NCI-H1105 (cell line): ENCODE measurements at regions not wholly inside any gene's neighbourhood (a gene's known extent, or its start where the extent isn't known, plus 50 kb on each side); places are given as distances from the start of the nearest gene placed in this dataset.
A peak's percentile ranks its signal among the peaks of the same experiment; 100 is the strongest.

ENCODE experiments used
- DNase-seq: peaks from one replicate; lab custom pipeline; 2025; lab: John Stamatoyannopoulos, UW

GRCh38 chr16:73354434-73354833 is 306.5 kb upstream of the ZFHX3 start:
- DNase-seq: no peak

- no peak for DNase-seq
Observed at GRCh38 chr16:73350707-73351452, 303.0 kb upstream of the ZFHX3 start.

- no peak for DNase-seq
Observed at GRCh38 chr16:73347500-73348375, 299.8 kb upstream of the ZFHX3 start.

- DNase-seq: peak; percentile 39
Observed at GRCh38 chr16:73339821-73340220, 291.9 kb upstream of the ZFHX3 start.

DNA sequence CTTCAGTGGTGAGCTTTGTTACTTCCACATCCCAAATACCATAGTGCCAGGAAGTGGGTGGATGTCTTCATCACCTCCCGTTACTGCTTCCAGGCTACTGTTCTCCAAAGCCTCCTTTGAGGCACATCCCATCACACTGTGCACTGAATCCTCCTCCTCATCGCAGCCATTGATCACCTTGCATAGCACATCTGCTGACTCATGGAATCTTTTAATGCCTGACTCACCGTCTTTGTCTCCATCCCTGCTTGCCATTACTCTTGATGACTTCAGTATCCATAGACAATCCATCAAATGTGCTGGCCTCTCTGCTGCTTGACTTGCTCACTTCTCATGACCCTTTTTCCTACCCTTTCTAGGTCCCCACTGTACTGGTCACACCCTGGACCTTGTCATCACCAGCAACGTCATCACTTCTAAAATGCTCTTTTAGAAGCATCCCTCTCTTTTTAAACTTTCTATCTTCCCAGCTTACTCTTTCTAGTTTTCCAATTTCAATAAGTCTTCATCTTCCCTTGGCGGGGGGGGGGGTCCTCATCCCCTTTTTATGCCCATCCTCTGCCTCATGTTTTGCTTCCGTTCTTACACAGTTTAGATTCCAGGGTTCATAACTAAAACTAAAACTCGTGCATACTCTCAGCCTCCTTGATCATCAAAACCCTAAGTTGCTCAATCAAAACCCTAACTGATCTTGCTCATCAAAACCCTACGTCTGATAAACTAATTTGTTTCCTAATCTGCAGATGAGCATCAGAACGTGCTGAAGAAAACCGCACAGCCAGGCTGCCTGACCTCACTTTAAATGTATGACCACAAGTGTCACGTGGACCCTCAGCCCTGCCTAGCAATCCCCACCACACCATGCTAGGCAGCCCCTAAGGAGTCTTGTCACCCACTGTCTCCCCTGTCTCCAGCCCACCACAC is 289.7 kb upstream of the ZFHX3 start:
- no peak for DNase-seq

- peak; percentile 29 for DNase-seq
Observed at GRCh38 chr16:73329358-73330286, 281.7 kb upstream of the ZFHX3 start.

- DNase-seq: no peak
Observed at GRCh38 chr16:73326770-73327470, 279.0 kb upstream of the ZFHX3 start.

GRCh38 chr16:73326221-73326620 is 278.3 kb upstream of the ZFHX3 start:
- DNase-seq: no peak

- DNase-seq: no peak
Observed at GRCh38 chr16:73323880-73324279, 276.0 kb upstream of the ZFHX3 start.

GRCh38 chr16:73322856-73323255 is 274.9 kb upstream of the ZFHX3 start:
- DNase-seq: peak; percentile 2

DNA sequence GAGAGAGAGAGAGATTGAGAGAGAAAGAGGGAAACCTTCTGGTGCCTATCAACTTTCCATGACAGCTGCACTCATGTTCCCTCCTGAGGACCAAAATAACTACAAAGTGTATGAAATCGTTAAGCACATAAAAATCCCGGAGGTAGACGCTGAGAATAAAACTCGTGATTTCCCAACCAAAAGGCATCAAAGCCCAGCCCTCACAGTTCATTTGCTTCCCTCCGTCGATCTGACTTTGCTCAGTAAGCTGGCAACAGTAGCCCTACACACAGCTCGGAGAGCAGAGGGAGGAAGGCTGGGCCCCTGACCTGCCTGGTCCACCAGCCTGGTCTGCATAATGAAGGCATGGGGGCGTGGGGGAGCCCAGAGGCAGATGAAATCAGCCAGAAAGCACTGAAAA is 273.9 kb upstream of the ZFHX3 start:
- no peak for DNase-seq

DNA sequence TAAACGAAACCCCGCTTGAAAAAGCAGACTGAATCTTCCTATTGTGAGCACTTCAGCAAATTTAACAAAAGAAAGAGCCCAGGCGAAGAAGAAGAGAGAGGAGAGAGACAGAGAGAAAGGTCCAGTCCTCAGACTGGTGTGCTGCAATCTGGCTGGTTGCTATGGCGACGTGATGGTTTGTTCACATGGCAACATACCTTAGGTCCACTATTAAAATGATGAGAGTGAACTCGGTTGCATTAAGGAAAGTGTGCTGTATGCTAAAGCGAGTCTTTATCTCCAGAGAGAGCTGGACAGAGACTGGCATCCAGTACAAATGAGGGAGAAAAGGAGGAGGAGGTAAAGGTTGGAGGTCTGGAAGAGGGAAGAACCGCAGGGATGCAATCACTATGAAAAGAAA is 271.8 kb upstream of the ZFHX3 start:
- DNase-seq: no peak

GRCh38 chr16:73319261-73319660 is 271.3 kb upstream of the ZFHX3 start:
- DNase-seq: no peak

- DNase-seq: no peak
Observed at GRCh38 chr16:73317321-73317857, 269.5 kb upstream of the ZFHX3 start.

DNA sequence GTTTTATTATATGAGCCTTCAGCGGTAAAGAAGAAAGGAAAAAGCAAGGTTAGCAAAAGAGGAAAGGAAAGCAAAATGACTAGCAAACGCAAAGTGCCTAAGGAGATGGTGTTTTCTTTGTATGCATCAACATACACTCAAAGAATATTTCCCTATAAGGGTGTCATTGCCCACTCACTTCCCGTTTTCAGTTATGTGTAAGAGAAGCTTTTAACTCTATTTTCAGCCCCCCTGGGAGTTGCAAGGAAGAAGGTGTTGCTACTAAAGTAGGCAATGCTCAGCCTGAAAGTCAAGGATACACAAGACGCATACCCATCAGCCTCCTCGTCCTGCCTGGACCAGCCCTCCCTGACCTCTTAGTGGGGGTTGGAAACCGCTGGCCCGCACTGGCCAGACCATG is 267.7 kb upstream of the ZFHX3 start:
- DNase-seq: no peak

- DNase-seq: no peak
Observed at GRCh38 chr16:73313950-73314349, 266.0 kb upstream of the ZFHX3 start.

DNA sequence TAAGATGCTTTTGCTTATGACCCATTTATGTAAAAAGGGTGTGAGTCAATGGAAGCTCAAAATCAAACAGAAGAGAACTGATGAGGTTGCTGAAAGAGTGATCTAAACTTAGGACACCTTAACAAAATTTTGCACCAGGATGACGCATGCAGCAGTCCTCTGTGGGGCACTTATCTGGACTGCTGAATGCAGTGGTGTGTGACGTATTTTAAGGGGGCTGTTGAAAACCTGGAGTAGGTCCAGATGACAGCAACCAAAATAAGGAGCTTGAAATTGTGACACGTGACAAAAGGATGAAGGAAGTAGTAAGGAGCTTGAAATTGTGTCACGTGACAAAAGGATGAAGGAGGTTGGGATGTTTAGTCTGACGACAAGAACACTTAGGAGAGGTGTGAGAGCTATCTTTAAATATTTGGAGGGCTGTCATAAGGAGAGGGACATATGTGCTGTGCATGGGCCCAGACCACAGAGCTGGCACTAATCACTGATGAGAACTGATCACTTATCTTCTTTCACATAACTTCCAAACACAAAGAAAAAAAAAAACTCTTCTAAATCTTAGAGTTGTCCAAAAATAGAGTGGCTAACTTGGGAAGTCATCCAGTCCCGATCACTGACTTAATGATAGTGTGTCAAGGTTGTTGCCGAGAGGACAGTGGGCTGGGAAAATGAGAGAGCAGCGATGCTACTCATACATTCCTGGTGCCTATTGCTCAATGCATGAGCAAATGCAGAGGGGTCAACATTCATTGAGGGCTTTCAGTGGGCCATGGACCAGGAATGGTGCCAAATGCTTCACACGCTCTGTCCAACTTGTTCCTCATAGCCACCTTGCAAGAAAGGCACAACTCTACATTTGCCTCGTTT is 264.2 kb upstream of the ZFHX3 start:
- no peak for DNase-seq

- no peak for DNase-seq
Observed at GRCh38 chr16:73308771-73309170, 260.8 kb upstream of the ZFHX3 start.

DNA sequence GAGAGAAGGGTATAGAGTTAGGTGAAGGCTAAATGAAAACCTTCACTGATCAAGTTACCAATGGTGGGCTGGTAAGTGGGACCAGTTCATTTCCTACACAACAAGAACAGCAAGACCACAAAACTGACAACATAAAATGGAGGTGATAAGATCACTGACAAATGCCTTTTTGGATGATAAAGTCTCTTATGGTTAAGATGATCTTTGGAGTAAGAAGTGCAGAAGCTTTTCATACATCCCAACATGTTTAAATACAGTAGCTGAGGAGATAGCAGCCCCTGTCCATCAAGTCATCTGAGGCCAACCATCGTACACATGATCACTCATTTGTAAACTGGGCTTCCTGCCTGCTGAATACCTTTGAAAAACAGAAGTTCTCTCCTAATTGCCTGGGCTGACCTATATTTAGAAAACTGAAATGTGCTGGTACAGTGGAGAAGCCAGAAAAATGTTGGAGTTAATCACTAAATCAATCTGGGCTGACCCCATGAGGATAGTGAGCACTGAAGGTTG is 259.0 kb upstream of the ZFHX3 start:
- DNase-seq: no peak
